GM12878 (cell line): ENCODE measurements at regions not wholly inside any gene's neighbourhood (a gene's known extent, or its start where the extent isn't known, plus 50 kb on each side); places are given as distances from the start of the nearest gene placed in this dataset.
"Not testable (repeated sequence)": the region's sequence is repeated elsewhere in the genome, so short reads cannot be mapped to it uniquely, and the experiment has no call there.

Experiments
- ATAC-seq: fragments of 200-7000 bp; cut with Tn5 transposase; 3 replicates; pipeline ENCODE4 v1.9.1; 2020; ENCODE audit warnings: mild to moderate bottlenecking, moderate library complexity
- BruUV-seq: library from RNA; stranded (reverse); fragments of 400-500 nt; replicated peaks from 2 replicates; lab custom pipeline; 2021; lab: Mats Ljungman, UMichigan
- CTCF ChIA-PET: fragments of 300-600 bp; sonication (Branson Sonifier 250); formaldehyde crosslinking; extraction: SDS; loops from one replicate; lab custom pipeline; 2021; ENCODE audit warnings: inconsistent platforms; lab: Yijun Ruan, JAX
- POLR2A ChIA-PET: fragments of 350-600 bp; formaldehyde crosslinking; extraction: SDS; loops from one replicate; lab custom pipeline; 2021; ENCODE audit warnings: inconsistent platforms; lab: Charles Lee
- RAD21 ChIA-PET: fragments of 300-600 bp; sonication (Branson Sonifier 250); formaldehyde crosslinking; loops from one replicate; lab custom pipeline; 2023; ENCODE audit warnings: antibody characterized with exemption; ENCODE audit not compliant: unreplicated experiment; lab: Charles Lee
- SMC1A ChIA-PET: fragments of 300-600 bp; sonication (Branson Sonifier 250); formaldehyde crosslinking; loops from one replicate; lab custom pipeline; 2023; ENCODE audit not compliant: unreplicated experiment, uncharacterized antibody; lab: Charles Lee
- DNase-seq: peaks from one replicate; pipeline ENCODE4 v3.0.0-alpha.2; 2011; ENCODE audit warnings: low read depth, low spot score
- FAIRE-seq: peaks from 3 replicates; lab custom pipeline; 2011; peaks lifted over from hg19 to GRCh38; lab: Jason Lieb, UNC
- H2AFZ ChIP-seq: 2 replicates; pipeline ENCODE4 v1.6.0; 2011; ENCODE audit warnings: low read depth, low read length, control low read depth; ENCODE audit not compliant: control insufficient read depth
- H3K27ac ChIP-seq: 2 replicates; pipeline ENCODE4 v1.5.1; 2011; ENCODE audit warnings: control low read depth; ENCODE audit not compliant: control insufficient read depth, insufficient read depth
- H3K27me3 ChIP-seq, 2 experiments: replicated peaks in 1 of 2; 2 replicates each; pipeline versions ENCODE4 v1.6.0 to v1.6.1; 2011; ENCODE audit warnings: low read length in 1 of 2; ENCODE audit not compliant: control insufficient read depth in 2 of 2, insufficient read depth in 2 of 2
- H3K36me3 ChIP-seq, 2 experiments: 2 replicates each; pipeline ENCODE4 v1.5.1; 2011; ENCODE audit warnings: low read length in 1 of 2; ENCODE audit not compliant: control insufficient read depth in 2 of 2, insufficient read depth in 2 of 2
- H3K4me1 ChIP-seq: 2 replicates; pipeline ENCODE4 v1.6.1; 2011; ENCODE audit warnings: mild to moderate bottlenecking, low read length, moderate library complexity, mixed read lengths; ENCODE audit not compliant: control insufficient read depth, insufficient read depth
- H3K4me2 ChIP-seq: 2 replicates; pipeline ENCODE4 v1.6.0; 2011; ENCODE audit warnings: control low read depth; ENCODE audit not compliant: control insufficient read depth, insufficient read depth
- H3K4me3 ChIP-seq: fragments of 200-600 bp; sonication (generic); 2 replicates; pipeline ENCODE4 v1.5.1; 2016
- H3K79me2 ChIP-seq: 2 replicates; pipeline ENCODE4 v1.6.0; 2011; ENCODE audit warnings: low read length; ENCODE audit not compliant: control insufficient read depth, insufficient read depth
- H3K9ac ChIP-seq: 2 replicates; pipeline ENCODE4 v1.8.0; 2011; ENCODE audit warnings: low read length, control low read depth, mixed read lengths; ENCODE audit not compliant: control insufficient read depth, insufficient read depth
- H3K9me3 ChIP-seq: replicated peaks from 3 replicates; pipeline ENCODE4 v1.5.1; 2011; ENCODE audit warnings: mild to moderate bottlenecking, low read length; ENCODE audit not compliant: control insufficient read depth, insufficient read depth
- H4K20me1 ChIP-seq: 2 replicates; pipeline ENCODE4 v1.6.0; 2011; ENCODE audit not compliant: control insufficient read depth, insufficient read depth
- NR2F1 ChIP-seq: fragments of 450-650 bp; conservative IDR thresholded peaks from 2 replicates; pipeline ENCODE4 v1.6.1; 2017; ENCODE audit warnings: mild to moderate bottlenecking
- TAF1 ChIP-seq: IDR thresholded peaks from 2 replicates; pipeline ENCODE4 v1.6.1; 2011; ENCODE audit warnings: mild to moderate bottlenecking, low read depth, low read length, borderline replicate concordance
- ZBTB11 ChIP-seq: fragments of 450-650 bp; formaldehyde crosslinking; IDR thresholded peaks from 2 replicates; pipeline ENCODE4 v1.5.0; 2022; ENCODE audit warnings: mild to moderate bottlenecking, missing genetic modification characterization
- WGBS: methylation state at CpG from one replicate; pipeline ENCODE4 v1.1.6; 2016; ENCODE audit warnings: low lambda C conversion rate; ENCODE audit not compliant: insufficient replicate concordance, insufficient coverage; ENCODE audit errors: missing lambda C conversion rate; 5-methylcytosine and 5-hydroxymethylcytosine counted together
- in situ Hi-C: fragments of 300-500 bp; cut with MboI; formaldehyde crosslinking; loops from 9 replicates; pipeline ENCODE4 v1.14.3; 2018; ENCODE audit warnings: mixed read lengths
- intact Hi-C: fragments of 100-400 bp; cut with micrococcal nuclease; formaldehyde crosslinking; loops from one replicate; pipeline ENCODE4 v1.14.2; 2022; ENCODE audit not compliant: unreplicated experiment

GRCh38 chr6:140494321-140495108 is 1120.1 kb upstream of the CITED2 start (continued):
- no peak for TF ChIP-seq ZBTB11 (CRISPR knock-in tag)
- no peak for TF ChIP-seq TAF1
- no peak for TF ChIP-seq NR2F1

GRCh38 chr6:140493470-140493869 is 1119.0 kb upstream of the CITED2 start:
- H3K79me2 ChIP-seq, H3K27me3 ChIP-seq, H3K9ac ChIP-seq, H3K4me3 ChIP-seq, FAIRE-seq, intact Hi-C loops, POLR2A ChIA-PET, H3K36me3 ChIP-seq, RAD21 ChIA-PET, ATAC-seq, H4K20me1 ChIP-seq, H3K4me1 ChIP-seq, H3K27ac ChIP-seq, H3K9me3 ChIP-seq, CTCF ChIA-PET, H3K4me2 ChIP-seq, BruUV-seq, H2AFZ ChIP-seq, in situ Hi-C loops, DNase-seq: not testable (repeated sequence)
- SMC1A ChIA-PET = interaction anchor here (0.6 kb wide), 1 partner anchor 499 kb away, joined by 3 read pairs; no protein-coding TSS in a partner anchor
- WGBS = 54% methylated on average over 4 of the region's 4 CpGs
